WTC11 (cell line): ENCODE measurements at regions not wholly inside any gene's neighbourhood (a gene's known extent, or its start where the extent isn't known, plus 50 kb on each side); places are given as distances from the start of the nearest gene placed in this dataset.
"Not testable (repeated sequence)": the region's sequence is repeated elsewhere in the genome, so short reads cannot be mapped to it uniquely, and the experiment has no call there.

Source experiments
- ATF3 ChIP-seq: sonication (generic); formaldehyde crosslinking; conservative IDR thresholded peaks from 2 replicates; pipeline ENCODE4 v1.8.1; 2022; ENCODE audit warnings: mild to moderate bottlenecking, missing genetic modification reagents
- CREB1 ChIP-seq: sonication (generic); formaldehyde crosslinking; IDR thresholded peaks from 2 replicates; pipeline ENCODE4 v1.8.0; 2023; ENCODE audit warnings: mild to moderate bottlenecking, missing genetic modification reagents
- GTF2I ChIP-seq: fragments of 250-450 bp; sonication (Bioruptor Pico); conservative IDR thresholded peaks from 2 replicates; pipeline ENCODE4 v1.4.0; 2021; ENCODE audit warnings: mild to moderate bottlenecking
- NR1H2 ChIP-seq: sonication (generic); formaldehyde crosslinking; IDR thresholded peaks from 2 replicates; pipeline ENCODE4 v1.9.0; 2021; ENCODE audit warnings: mild to moderate bottlenecking, moderate library complexity, missing genetic modification reagents
- ZBTB21 ChIP-seq: sonication (generic); formaldehyde crosslinking; IDR thresholded peaks from 2 replicates; pipeline ENCODE4 v1.8.1; 2023; ENCODE audit warnings: mild to moderate bottlenecking, missing genetic modification reagents, borderline replicate concordance
- ZNF232 ChIP-seq: sonication (generic); formaldehyde crosslinking; IDR thresholded peaks from 2 replicates; pipeline ENCODE4 v1.8.0; 2022; ENCODE audit warnings: mild to moderate bottlenecking, missing genetic modification reagents
- TF ChIP-seq, protein P1 (sequence below): fragments of 200-600 bp; IDR thresholded peaks from 2 replicates; pipeline ENCODE4 v1.8.0; 2022; ENCODE audit warnings: antibody characterized with exemption

GRCh38 chr12:9510392-9511011, 97.2 kb downstream of the KLRB1 start:
- not testable (repeated sequence) for TF ChIP-seq ATF3 (CRISPR knock-in tag); ZNF232 (CRISPR knock-in tag); CREB1; GTF2I (CRISPR knock-in tag); NR1H2 (CRISPR knock-in tag); ZBTB21
- TF ChIP-seq, protein P1, sequence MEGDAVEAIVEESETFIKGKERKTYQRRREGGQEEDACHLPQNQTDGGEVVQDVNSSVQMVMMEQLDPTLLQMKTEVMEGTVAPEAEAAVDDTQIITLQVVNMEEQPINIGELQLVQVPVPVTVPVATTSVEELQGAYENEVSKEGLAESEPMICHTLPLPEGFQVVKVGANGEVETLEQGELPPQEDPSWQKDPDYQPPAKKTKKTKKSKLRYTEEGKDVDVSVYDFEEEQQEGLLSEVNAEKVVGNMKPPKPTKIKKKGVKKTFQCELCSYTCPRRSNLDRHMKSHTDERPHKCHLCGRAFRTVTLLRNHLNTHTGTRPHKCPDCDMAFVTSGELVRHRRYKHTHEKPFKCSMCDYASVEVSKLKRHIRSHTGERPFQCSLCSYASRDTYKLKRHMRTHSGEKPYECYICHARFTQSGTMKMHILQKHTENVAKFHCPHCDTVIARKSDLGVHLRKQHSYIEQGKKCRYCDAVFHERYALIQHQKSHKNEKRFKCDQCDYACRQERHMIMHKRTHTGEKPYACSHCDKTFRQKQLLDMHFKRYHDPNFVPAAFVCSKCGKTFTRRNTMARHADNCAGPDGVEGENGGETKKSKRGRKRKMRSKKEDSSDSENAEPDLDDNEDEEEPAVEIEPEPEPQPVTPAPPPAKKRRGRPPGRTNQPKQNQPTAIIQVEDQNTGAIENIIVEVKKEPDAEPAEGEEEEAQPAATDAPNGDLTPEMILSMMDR: not testable (repeated sequence)
